H1 (cell line): ENCODE measurements at regions not wholly inside any gene's neighbourhood (a gene's known extent, or its start where the extent isn't known, plus 50 kb on each side); places are given as distances from the start of the nearest gene placed in this dataset.

Source experiments
- CTCF ChIA-PET: fragments of 300-600 bp; sonication (Branson Sonifier 250); formaldehyde crosslinking; loops from one replicate; lab custom pipeline; 2021; ENCODE audit not compliant: partially characterized antibody; lab: Charles Lee
- POLR2A ChIA-PET: fragments of 300-600 bp; sonication (Branson Sonifier 250); formaldehyde crosslinking; loops from one replicate; lab custom pipeline; 2021; ENCODE audit warnings: inconsistent platforms; ENCODE audit not compliant: partially characterized antibody; lab: Charles Lee
- DNase-seq, 2 experiments: peaks; one replicate each; pipeline versions ENCODE4 v3.0.0 to v3.0.0-alpha.2; 2010 to 2022; ENCODE audit warnings: low spot score in 2 of 2, low read depth in 1 of 2, mixed read lengths in 1 of 2
- FAIRE-seq: peaks from 2 replicates; lab custom pipeline; 2011; peaks lifted over from hg19 to GRCh38; lab: Jason Lieb, UNC
- H2AFZ ChIP-seq: 2 replicates; pipeline ENCODE4 v1.8.1; 2012; ENCODE audit warnings: low read length, inconsistent platforms
- H2AK5ac ChIP-seq: 2 replicates; pipeline ENCODE4 v1.6.1; 2013; ENCODE audit warnings: low read depth, low read length
- H2BK120ac ChIP-seq: replicated peaks from 2 replicates; pipeline ENCODE3; 2013; ENCODE audit warnings: low read depth, low read length, inconsistent platforms
- H2BK12ac ChIP-seq: 2 replicates; pipeline ENCODE4 v1.6.1; 2013; ENCODE audit warnings: low read depth, low read length
- H2BK15ac ChIP-seq: 2 replicates; pipeline ENCODE4 v1.6.1; 2013; ENCODE audit warnings: low read length
- H2BK20ac ChIP-seq: 2 replicates; pipeline ENCODE4 v1.6.1; 2013; ENCODE audit warnings: low read length
- H2BK5ac ChIP-seq: 2 replicates; pipeline ENCODE4 v1.6.1; 2013; ENCODE audit warnings: low read depth, low read length
- H3K14ac ChIP-seq: 2 replicates; pipeline ENCODE4 v1.6.1; 2013; ENCODE audit warnings: inconsistent platforms; ENCODE audit not compliant: insufficient read length
- H3K18ac ChIP-seq: 2 replicates; pipeline ENCODE4 v1.6.1; 2013; ENCODE audit warnings: low read length; ENCODE audit errors: extremely low read depth
- H3K23ac ChIP-seq: 2 replicates; pipeline ENCODE4 v1.6.1; 2013; ENCODE audit warnings: inconsistent platforms; ENCODE audit not compliant: insufficient read length
- H3K23me2 ChIP-seq: 2 replicates; pipeline ENCODE4 v1.6.1; 2013; ENCODE audit warnings: low read depth, low read length
- H3K27ac ChIP-seq: 2 replicates; pipeline ENCODE4 v1.6.1; 2011; ENCODE audit warnings: low read depth, low read length, inconsistent platforms
- H3K27me3 ChIP-seq, 4 experiments: replicated peaks in 1 of 4; 1 replicate in 1 of 4; 2 replicates in 3 of 4; pipeline versions ENCODE4 v1.6.1 to v1.8.1; 2011 to 2013; ENCODE audit warnings: low read length in 3 of 4, mild to moderate bottlenecking in 3 of 4, inconsistent platforms in 2 of 4, mixed read lengths in 2 of 4, moderate library complexity in 1 of 4; ENCODE audit not compliant: control insufficient read depth in 3 of 4, insufficient read depth in 3 of 4; ENCODE audit errors: extremely low read depth in 1 of 4
- H3K36me3 ChIP-seq, 4 experiments: 2 replicates each; pipeline versions ENCODE4 v1.6.1 to v1.8.1; 2011 to 2013; ENCODE audit warnings: mild to moderate bottlenecking in 4 of 4, low read length in 3 of 4, moderate library complexity in 2 of 4, control low read depth in 1 of 4, inconsistent platforms in 1 of 4; ENCODE audit not compliant: insufficient read depth in 4 of 4, control insufficient read depth in 2 of 4
- H3K4ac ChIP-seq: replicated peaks from 2 replicates; pipeline ENCODE3; 2013; ENCODE audit warnings: low read length, low read depth, mixed read lengths, inconsistent platforms; ENCODE audit not compliant: insufficient read length
- H3K4me1 ChIP-seq, 4 experiments: replicated peaks in 1 of 4; 1 replicate in 1 of 4; 2 replicates in 3 of 4; pipeline versions ENCODE4 v1.6.1 to v1.8.1; 2011 to 2013; ENCODE audit warnings: low read length in 3 of 4, inconsistent platforms in 2 of 4, mixed read lengths in 1 of 4; ENCODE audit not compliant: insufficient read depth in 4 of 4, control insufficient read depth in 3 of 4
- H3K4me2 ChIP-seq, 2 experiments: 2 replicates each; pipeline versions ENCODE4 v1.6.1 to v1.8.1; 2011 to 2013; ENCODE audit warnings: low read depth in 2 of 2, low read length in 2 of 2, control low read depth in 1 of 2, inconsistent platforms in 1 of 2, mild to moderate bottlenecking in 1 of 2; ENCODE audit not compliant: insufficient read depth in 1 of 2
- H3K4me3 ChIP-seq, 4 experiments: fragments of 200-600, 300-600 bp in 1 of 4; sonication (generic), shearing (Covaris generic), sonication (Bioruptor Twin) in 1 of 4; 2 replicates each; pipeline versions ENCODE4 v1.5.1 to v1.8.1; 2011 to 2016; ENCODE audit warnings: low read length in 4 of 4, low read depth in 3 of 4, control low read depth in 2 of 4, inconsistent platforms in 2 of 4, mild to moderate bottlenecking in 2 of 4, mixed read lengths in 1 of 4, moderate library complexity in 1 of 4; ENCODE audit not compliant: insufficient read depth in 2 of 4; ENCODE audit errors: extremely low read depth in 1 of 4
- H3K56ac ChIP-seq: replicated peaks from 2 replicates; pipeline ENCODE3; 2013; ENCODE audit warnings: low read depth, mild to moderate bottlenecking, mixed read lengths, low read length, inconsistent platforms; ENCODE audit not compliant: insufficient read length
- H3K79me1 ChIP-seq: 2 replicates; pipeline ENCODE4 v1.6.1; 2013; ENCODE audit warnings: low read depth, low read length, control low read depth
- H3K79me2 ChIP-seq, 2 experiments: 2 replicates each; pipeline versions ENCODE4 v1.6.1 to v1.8.1; 2012 to 2013; ENCODE audit warnings: low read length in 2 of 2, mild to moderate bottlenecking in 2 of 2, inconsistent platforms in 1 of 2; ENCODE audit not compliant: insufficient read depth in 2 of 2, control insufficient read depth in 1 of 2
- H3K9ac ChIP-seq, 4 experiments: replicated peaks in 1 of 4; 1 replicate in 1 of 4; 2 replicates in 3 of 4; pipeline versions ENCODE4 v1.6.1 to v1.8.1; 2011 to 2013; ENCODE audit warnings: low read depth in 3 of 4, low read length in 3 of 4, control low read depth in 2 of 4, mild to moderate bottlenecking in 2 of 4, moderate library complexity in 2 of 4, inconsistent platforms in 1 of 4; ENCODE audit errors: extremely low read depth in 1 of 4
- H3K9me3 ChIP-seq, 2 experiments: 2 replicates each; pipeline versions ENCODE4 v1.6.1 to v1.8.1; 2012 to 2013; ENCODE audit warnings: mild to moderate bottlenecking in 2 of 2, moderate library complexity in 2 of 2, control low read depth in 1 of 2, inconsistent platforms in 1 of 2, low read depth in 1 of 2, low read length in 1 of 2, mixed read lengths in 1 of 2; ENCODE audit not compliant: insufficient read depth in 2 of 2
- H4K20me1 ChIP-seq, 2 experiments: replicated peaks in 1 of 2; 2 replicates each; pipeline versions ENCODE3 to v1.8.1; 2011 to 2013; ENCODE audit warnings: inconsistent platforms in 2 of 2, low read length in 2 of 2, mild to moderate bottlenecking in 1 of 2; ENCODE audit not compliant: insufficient read depth in 2 of 2, control insufficient read depth in 1 of 2
- H4K5ac ChIP-seq: 2 replicates; pipeline ENCODE4 v1.6.1; 2013; ENCODE audit warnings: low read length, low read depth, mixed read lengths, inconsistent platforms; ENCODE audit not compliant: insufficient read length
- H4K8ac ChIP-seq: 2 replicates; pipeline ENCODE4 v1.8.0; 2013; ENCODE audit warnings: mild to moderate bottlenecking, moderate library complexity, low read length, inconsistent platforms; ENCODE audit not compliant: insufficient read depth; ENCODE audit errors: extremely low read depth
- H4K91ac ChIP-seq: replicated peaks from 2 replicates; pipeline ENCODE3; 2013; ENCODE audit warnings: low read length, mixed read lengths, inconsistent platforms; ENCODE audit not compliant: insufficient read length
- BACH1 ChIP-seq: IDR thresholded peaks from 2 replicates; pipeline ENCODE4 v1.6.1; 2012; ENCODE audit warnings: low read length, improper control_type of control experiment
- BCL11A ChIP-seq, 2 experiments: IDR thresholded peaks; one replicate each; pipeline ENCODE4 v1.6.1; 2011; ENCODE audit warnings: low read depth in 2 of 2, low read length in 2 of 2, mild to moderate bottlenecking in 2 of 2
- CHD1 ChIP-seq: IDR thresholded peaks from 2 replicates; pipeline ENCODE4 v1.6.1; 2012; ENCODE audit warnings: low read depth, low read length, improper control_type of control experiment
- CTBP2 ChIP-seq: IDR thresholded peaks from 2 replicates; pipeline ENCODE4 v1.7.0; 2011; ENCODE audit warnings: borderline replicate concordance, mild to moderate bottlenecking, moderate library complexity, mixed read lengths, low read length; ENCODE audit not compliant: insufficient read depth, insufficient read length
- EZH2 ChIP-seq: fragments of 200-600 bp; sonication (generic); IDR thresholded peaks from 2 replicates; pipeline ENCODE4 v1.7.1; 2012; ENCODE audit warnings: low read depth, mild to moderate bottlenecking, moderate library complexity, low read length, inconsistent platforms; ENCODE audit not compliant: severe bottlenecking
- NANOG ChIP-seq: IDR thresholded peaks from 2 replicates; pipeline ENCODE4 v1.6.1; 2011; ENCODE audit warnings: low read length, low read depth, mild to moderate bottlenecking, inconsistent platforms; ENCODE audit not compliant: insufficient read depth, poor library complexity, severe bottlenecking
- RFX5 ChIP-seq: IDR thresholded peaks from 2 replicates; pipeline ENCODE4 v1.6.1; 2011; ENCODE audit warnings: low read depth, low read length, improper control_type of control experiment, borderline replicate concordance
- RXRA ChIP-seq: IDR thresholded peaks from 2 replicates; pipeline ENCODE4 v1.6.1; 2011; ENCODE audit warnings: low read depth, mild to moderate bottlenecking, low read length, moderate library complexity; ENCODE audit not compliant: insufficient read depth
- SRF ChIP-seq: IDR thresholded peaks from 2 replicates; pipeline ENCODE4 v1.6.1; 2011; ENCODE audit warnings: mild to moderate bottlenecking, low read depth, low read length, moderate library complexity
- WGBS, 2 experiments: shearing (Covaris generic) in 1 of 2; methylation state at CpG; one replicate each; pipeline versions ENCODE4 v1.1.6 to v1.1.7; 2013 to 2015; ENCODE audit warnings: low lambda C conversion rate in 2 of 2, mixed read lengths in 2 of 2, inconsistent platforms in 1 of 2, low coverage in 1 of 2, missing lambda C conversion rate in 1 of 2; ENCODE audit not compliant: insufficient replicate concordance in 2 of 2, insufficient coverage in 1 of 2, insufficient read length in 1 of 2; ENCODE audit errors: extremely low coverage in 1 of 2, missing lambda C conversion rate in 1 of 2; 5-methylcytosine and 5-hydroxymethylcytosine counted together

DNA sequence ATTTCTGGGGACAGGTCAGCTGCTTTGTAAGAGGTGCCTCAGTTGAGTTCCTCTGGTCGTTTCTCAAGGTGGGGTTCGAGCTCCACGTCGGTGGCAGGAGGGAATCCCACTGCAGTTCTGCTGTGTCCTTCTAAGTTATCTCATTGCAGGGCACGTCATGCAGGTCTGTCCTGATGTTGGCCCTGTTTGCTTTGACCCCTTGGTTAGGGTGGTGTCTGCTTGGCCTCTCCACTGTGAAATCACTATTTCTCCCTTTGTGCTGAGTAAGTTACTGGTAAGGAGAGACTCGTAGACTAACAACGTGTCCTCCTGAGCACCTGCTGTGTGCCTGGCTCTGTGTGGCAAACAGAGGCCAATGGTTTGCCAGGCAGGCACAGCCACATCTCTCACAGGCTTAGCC lies 372.9 kb upstream of the ZMIZ1 start:
- H3K4me1 ChIP-seq, result no peaks in the 10 kb centered on the region
- no peaks in the 10 kb centered on the region for H3K79me2 ChIP-seq
- DNase-seq, result no peak
- no peak overlapping the region for H3K27ac ChIP-seq
- WGBS, 2 experiments, result 80% methylated on average over 7 of the region's 7 CpGs; no CpG with 5 or more reads in 1 of the 2 experiments
- H3K9me3 ChIP-seq, result no peaks in the 10 kb centered on the region
- H3K4me2 ChIP-seq, result no peak overlapping the region
- POLR2A ChIA-PET, result no interaction called here
- H4K8ac ChIP-seq, result no peak overlapping the region
- H3K79me1 ChIP-seq, result no peaks in the 10 kb centered on the region
- CTCF ChIA-PET, result interaction anchor here (0.7 to 0.9 kb wide), 2 partner anchors 16 to 125 kb away, joined by 3 read pairs; no protein-coding TSS in a partner anchor
- H2BK120ac ChIP-seq, result no peak overlapping the region
- H4K5ac ChIP-seq, result no peak overlapping the region
- no peak overlapping the region for H3K23ac ChIP-seq
- H2BK15ac ChIP-seq, result 0 out of 2 replicates have a peak overlapping the region, but pooled peaks have one; percentile 10
- H3K23me2 ChIP-seq, result no peaks in the 10 kb centered on the region
- H3K9ac ChIP-seq, result no peak overlapping the region
- H3K36me3 ChIP-seq, result no peaks in the 10 kb centered on the region
- no peaks in the 10 kb centered on the region for H4K20me1 ChIP-seq
- no peak overlapping the region for H4K91ac ChIP-seq
- no peak overlapping the region for H3K56ac ChIP-seq
- no peak overlapping the region for H3K18ac ChIP-seq
- FAIRE-seq, result no peak
- no peak overlapping the region for H2BK5ac ChIP-seq
- no peak overlapping the region for H2BK12ac ChIP-seq
- H2BK20ac ChIP-seq, result no peak overlapping the region
- H3K4ac ChIP-seq, result no peak overlapping the region
- TF ChIP-seq CTBP2 (no peak), SRF (no peak), BCL11A (IDR thresholded peaks at IDR 0.05; ENCODE audit: low read depth in 2 of 2, low read length in 2 of 2) (no peak), NANOG (no peak), CHD1 (no peak), BACH1 (no peak), RXRA (no peak), EZH2 (no peak), RFX5 (no peak)
- TF ChIP-seq, all 59 proteins: peak for 0
- H3K14ac ChIP-seq, result no peak overlapping the region
- H3K4me3 ChIP-seq, result no peak overlapping the region
- H2AFZ ChIP-seq, result 0 out of 2 replicates have a peak overlapping the region, but pooled peaks have one; percentile 50
- no peaks in the 10 kb centered on the region for H3K27me3 ChIP-seq
- H2AK5ac ChIP-seq, result no peak overlapping the region
